Right lobe of liver (tissue), 4 donors: ENCODE measurements at regions not wholly inside any gene's neighbourhood (a gene's known extent, or its start where the extent isn't known, plus 50 kb on each side); places are given as distances from the start of the nearest gene placed in this dataset.

Experiments used
- POLR2A ChIP-seq: fragments of 450-650 bp; IDR thresholded peaks from one replicate; pipeline ENCODE4 v1.6.1; 2017; ENCODE audit warnings: antibody characterized with exemption, mild to moderate bottlenecking
- TF ChIP-seq, protein P1 (sequence below), 4 donors: fragments of 200-600 bp in 3 of 4; fragments of 450-650 bp in 1 of 4; IDR thresholded peaks; one replicate each; pipeline versions ENCODE4 v1.5.1 to v1.8.0; 2016 to 2022; ENCODE audit warnings: antibody characterized with exemption in 4 of 4, mild to moderate bottlenecking in 2 of 4
- donor health status: DM: no; HTN: no; CAD: no.
- donor health status: DM: no; HTN: no; CAD: no.
- donor health status: DM: no; HTN: yes; CAD: no.

DNA sequence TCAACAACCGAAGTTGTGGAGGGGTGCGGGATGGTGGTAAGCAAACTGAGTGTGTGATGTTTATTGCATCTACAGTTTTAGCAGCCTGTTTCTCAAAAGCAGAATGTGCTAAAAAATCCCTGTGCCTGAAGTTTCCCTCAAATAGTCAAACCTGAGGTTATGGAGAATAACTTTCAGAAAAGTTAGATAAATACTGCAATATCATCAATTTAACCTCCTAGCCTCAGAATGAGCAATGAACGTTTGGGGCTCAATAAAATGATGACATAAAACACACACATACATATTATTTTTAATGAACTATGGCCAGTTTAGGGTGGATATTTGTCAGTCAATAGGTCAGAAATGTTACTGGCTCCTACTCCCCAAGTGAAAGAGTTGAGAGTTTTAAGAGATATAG is 201.6 kb downstream of the SEMA6D start:
- TF ChIP-seq, protein P1, sequence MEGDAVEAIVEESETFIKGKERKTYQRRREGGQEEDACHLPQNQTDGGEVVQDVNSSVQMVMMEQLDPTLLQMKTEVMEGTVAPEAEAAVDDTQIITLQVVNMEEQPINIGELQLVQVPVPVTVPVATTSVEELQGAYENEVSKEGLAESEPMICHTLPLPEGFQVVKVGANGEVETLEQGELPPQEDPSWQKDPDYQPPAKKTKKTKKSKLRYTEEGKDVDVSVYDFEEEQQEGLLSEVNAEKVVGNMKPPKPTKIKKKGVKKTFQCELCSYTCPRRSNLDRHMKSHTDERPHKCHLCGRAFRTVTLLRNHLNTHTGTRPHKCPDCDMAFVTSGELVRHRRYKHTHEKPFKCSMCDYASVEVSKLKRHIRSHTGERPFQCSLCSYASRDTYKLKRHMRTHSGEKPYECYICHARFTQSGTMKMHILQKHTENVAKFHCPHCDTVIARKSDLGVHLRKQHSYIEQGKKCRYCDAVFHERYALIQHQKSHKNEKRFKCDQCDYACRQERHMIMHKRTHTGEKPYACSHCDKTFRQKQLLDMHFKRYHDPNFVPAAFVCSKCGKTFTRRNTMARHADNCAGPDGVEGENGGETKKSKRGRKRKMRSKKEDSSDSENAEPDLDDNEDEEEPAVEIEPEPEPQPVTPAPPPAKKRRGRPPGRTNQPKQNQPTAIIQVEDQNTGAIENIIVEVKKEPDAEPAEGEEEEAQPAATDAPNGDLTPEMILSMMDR (IDR thresholded peaks at IDR 0.05), result no peak
- no peak for TF ChIP-seq POLR2A
